NCI-H1417 (cell line): ENCODE measurements at regions not wholly inside any gene's neighbourhood (a gene's known extent, or its start where the extent isn't known, plus 50 kb on each side); places are given as distances from the start of the nearest gene placed in this dataset.
A peak's percentile ranks its signal among the peaks of the same experiment; 100 is the strongest.

ENCODE experiments used
- DNase-seq, 3 experiments: peaks; one replicate each; lab custom pipeline; 2025; lab: John Stamatoyannopoulos, UW

GRCh38 chrX:87727620-87728019 lies 210.0 kb downstream of the KLHL4 start:
- no peak for DNase-seq

GRCh38 chrX:87728024-87728423 lies 210.4 kb downstream of the KLHL4 start:
- DNase-seq, result no peak

- DNase-seq, result no peak
Measured at GRCh38 chrX:87728459-87728858, 210.9 kb downstream of the KLHL4 start.

GRCh38 chrX:87732133-87732532 lies 214.5 kb downstream of the KLHL4 start:
- no peak for DNase-seq

GRCh38 chrX:87736576-87736975 lies 219.0 kb downstream of the KLHL4 start:
- DNase-seq, result no peak

DNA sequence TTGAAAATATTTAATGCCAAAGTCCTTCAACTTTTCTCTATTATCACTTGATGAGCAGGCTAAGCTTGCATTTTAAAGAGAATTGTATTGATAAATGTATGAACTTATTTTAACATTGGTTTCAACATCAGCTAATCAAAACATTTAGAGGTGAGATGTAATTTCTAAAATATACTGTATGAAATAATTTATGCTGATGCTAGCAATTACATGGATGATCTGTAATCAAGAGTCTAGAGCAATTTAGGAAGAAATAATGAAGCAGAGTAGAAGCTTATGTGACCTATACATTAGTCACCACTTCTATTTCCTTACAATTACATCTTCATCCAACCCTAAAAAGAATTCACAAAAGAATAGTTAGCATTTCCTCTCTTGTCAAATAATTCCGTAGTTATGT lies 226.8 kb downstream of the KLHL4 start:
- no peak for DNase-seq

- DNase-seq, result no peak
Measured at GRCh38 chrX:87755493-87755892, 237.9 kb downstream of the KLHL4 start.

DNA sequence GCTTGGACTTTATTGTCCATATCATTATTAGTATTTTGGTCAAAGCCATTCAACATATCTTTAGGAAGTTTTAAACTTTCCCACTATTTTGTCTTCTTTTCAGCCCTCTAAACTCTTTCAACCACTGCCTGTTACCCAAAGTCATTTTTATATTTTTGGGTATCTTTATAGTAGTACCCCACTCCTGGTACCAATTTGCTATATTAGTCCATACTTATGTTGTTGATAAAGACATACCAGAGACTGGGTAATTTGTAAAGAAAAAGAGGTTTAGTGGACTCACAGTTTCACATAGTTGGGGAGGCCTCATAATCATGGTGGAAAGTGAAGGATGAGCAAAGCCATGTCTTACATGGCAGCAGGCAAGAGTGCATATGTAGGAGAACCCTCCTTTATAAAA lies 271.4 kb downstream of the KLHL4 start:
- DNase-seq, result no peak

GRCh38 chrX:87798039-87798438 lies 280.4 kb downstream of the KLHL4 start:
- no peak for DNase-seq

DNA sequence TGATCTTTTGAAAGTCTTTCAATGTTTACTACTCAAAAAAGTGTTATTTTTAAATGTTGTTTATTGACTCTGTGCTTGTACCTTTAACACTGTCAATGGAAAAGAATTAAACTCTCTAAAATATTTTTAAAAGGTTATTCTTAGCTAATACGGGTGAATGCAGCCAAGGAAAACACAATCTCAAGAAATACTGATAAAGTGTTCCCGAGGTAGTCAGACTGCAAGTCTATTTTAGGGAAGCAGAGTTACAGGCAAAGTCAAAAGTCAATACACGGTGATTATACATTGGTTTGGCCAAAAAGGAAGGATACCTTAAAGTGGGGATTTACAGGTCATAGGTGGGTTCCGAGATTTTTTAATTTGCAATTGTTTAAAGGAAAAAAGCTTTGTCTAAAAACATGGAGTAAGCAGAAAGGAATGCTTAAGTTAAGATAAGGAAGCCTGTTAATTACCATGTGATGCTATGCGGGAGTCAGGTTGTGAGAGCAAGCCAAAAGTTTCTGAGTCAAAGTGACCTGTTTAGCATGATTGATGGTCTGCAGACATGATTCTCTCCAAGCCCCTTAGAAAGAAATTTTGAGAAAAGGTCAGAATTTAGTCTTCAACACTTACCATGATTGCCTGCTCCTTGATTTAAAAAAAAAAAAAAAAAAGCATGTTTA lies 288.4 kb downstream of the KLHL4 start:
- no peak for DNase-seq

DNA sequence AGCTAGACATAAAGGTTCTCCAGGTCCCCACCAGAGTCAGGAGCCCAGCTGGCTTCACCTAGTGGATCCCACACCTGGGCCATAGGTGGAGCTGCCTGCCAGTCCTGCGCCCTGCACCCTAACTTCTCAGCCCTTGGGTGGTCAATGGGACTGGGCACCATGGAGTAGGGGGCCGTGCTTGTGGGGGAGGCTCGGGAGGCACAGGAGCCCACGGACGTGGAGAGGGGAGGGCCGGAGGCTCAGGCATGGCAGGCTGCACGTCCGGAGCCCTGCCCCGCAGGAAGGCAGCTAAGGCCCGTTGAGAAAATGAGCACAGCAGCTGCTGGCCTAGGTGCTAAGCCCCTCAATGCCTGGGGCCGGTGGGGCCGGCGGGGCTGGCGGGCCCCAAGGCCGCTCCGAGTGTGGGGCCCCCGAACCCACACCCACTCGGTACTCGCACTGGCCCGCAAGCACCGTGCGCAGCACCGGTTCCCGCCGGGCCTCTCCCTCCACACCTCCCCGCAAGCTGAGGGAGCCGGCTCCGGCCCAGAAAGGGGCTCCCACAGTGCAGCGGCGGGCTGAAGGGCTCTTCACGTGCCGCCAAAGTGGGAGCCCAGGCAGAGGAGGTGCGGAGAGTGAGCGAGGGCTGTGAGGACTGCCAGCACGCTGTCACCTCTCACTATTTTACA lies 291.1 kb downstream of the KLHL4 start:
- no peak for DNase-seq

DNA sequence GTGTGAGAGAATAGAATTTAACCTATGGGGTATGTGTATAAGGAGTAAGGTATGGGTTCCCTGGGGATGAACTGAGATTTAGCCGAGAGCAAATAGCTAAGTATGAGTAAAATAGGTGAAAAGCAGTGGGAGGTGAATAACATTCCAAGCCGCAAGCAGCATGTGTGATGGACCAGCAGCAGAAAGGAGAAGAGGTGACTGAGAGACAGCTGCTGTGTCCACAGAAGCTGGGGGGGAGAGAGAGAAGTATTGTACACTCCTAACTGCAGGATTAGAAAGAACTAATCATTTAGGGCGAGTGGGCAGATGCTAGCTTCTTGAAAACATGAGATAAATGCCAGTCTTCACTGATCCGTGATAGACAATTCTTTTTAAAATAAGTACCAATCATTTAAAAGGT lies 296.0 kb downstream of the KLHL4 start:
- DNase-seq, result no peak

- no peak for DNase-seq
Measured at GRCh38 chrX:87846956-87847355, 329.4 kb downstream of the KLHL4 start.

DNA sequence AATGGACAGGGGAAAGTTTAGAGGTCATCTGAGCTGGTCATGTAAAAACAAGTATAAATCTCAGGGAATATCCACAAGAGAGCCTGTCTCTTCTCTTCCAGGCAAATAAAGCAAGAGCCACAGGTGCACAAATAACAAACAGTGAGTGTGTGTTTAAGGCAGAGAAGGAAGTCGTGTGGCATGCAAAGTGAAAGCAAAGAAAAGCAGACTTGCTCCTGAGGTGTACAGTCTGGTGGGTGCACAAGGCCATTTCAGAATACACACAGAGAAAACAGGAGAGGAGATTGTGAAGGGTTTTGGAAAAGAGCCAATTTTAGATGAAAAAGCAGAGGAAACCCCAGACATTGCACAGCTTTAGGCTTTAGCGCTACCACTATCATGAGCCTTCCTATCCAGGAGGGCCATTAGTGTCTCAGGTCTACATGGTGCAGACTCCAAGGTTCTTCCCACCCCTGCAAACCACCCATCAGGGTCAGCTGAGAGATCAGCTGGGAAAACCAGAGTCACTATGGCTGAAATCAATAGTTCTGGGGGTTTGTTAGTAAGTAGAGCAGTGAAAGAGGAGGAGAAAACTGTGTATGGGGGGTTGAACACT lies 355.8 kb downstream of the KLHL4 start:
- DNase-seq, result no peak

GRCh38 chrX:87874043-87874442 lies 356.4 kb downstream of the KLHL4 start:
- no peak for DNase-seq

GRCh38 chrX:87878926-87879325 lies 361.3 kb downstream of the KLHL4 start:
- no peak for DNase-seq

DNA sequence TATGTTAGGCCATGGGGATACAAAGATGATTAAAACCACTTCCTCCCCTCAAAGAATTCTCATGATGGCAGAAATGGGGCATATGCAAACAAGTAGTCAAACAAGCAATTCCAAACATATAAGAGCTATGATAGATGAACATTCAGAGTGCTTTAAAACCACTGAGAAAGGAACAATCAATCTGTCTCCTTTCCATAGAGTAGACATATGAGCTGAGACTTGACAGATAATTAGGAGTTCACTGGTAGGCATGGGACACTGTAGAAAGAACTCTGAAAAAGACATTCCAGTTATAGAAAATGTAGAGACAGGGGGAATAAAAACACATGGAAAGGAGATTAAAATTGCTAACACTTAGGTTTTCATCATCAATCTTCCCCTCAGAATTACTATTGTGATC lies 372.8 kb downstream of the KLHL4 start:
- DNase-seq, result no peak

GRCh38 chrX:87895421-87895820 lies 377.8 kb downstream of the KLHL4 start:
- no peak for DNase-seq

DNA sequence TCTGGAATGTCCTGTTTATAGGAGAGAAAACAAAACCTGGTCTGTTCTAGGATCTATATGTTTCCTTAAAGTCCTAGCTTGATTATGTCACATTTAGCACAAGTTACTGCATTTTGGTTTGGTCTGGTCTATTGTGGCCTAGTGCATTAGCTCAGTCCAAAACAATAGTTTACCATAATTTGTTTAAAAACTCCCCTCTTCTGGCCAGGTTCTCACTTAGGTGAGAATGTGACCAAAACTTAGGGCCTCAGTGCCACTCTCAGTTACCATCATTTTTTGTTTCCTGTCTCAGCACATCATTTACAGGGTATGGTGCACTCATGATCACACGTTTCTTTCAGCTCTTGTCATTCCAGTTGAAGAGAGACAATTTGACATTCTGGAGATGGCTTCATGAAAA lies 378.5 kb downstream of the KLHL4 start:
- no peak for DNase-seq

- peak in 2 of 3 experiments; percentile 51 to 55 for DNase-seq
Measured at GRCh38 chrX:87900320-87900908, 382.8 kb downstream of the KLHL4 start.

DNA sequence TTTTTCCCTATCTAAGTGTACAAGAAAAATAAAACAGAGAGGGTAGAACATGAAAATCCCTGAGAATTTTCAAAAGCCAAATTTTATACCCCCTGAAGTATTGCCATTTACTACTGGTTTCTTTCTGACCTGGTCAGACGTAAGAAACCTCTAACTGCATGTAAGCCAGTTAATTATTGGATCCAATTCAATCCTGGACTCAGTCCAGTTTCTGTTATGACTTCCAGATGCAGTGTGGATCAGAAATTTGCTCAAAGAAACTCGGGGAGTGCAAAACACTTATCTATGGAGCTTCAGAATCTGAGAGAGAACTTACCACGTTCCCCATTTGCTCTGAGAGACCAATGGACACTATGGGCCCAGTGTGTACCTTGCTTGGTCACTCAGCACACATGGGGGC lies 383.5 kb downstream of the KLHL4 start:
- DNase-seq, result peak in 2 of 3 experiments; percentile 15 to 32

DNA sequence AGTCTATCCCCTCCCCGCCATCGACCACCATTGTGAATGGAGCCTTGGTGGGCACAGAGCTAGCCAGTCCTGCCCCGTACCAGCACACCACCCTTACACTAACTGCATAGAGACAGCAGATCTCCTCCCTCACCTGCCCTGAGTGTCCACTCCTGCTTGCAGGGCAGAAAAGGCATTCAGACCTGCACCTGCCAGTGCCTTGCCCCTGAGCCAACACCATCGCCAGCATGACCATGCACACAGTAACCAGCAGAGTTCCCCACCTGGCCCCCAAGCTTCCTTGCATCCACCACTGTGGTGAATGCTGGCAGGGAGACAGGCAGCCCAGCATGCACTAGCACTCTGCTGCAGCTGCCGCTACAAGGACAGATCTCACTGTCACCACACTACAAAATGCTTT lies 397.1 kb downstream of the KLHL4 start:
- no peak for DNase-seq

DNA sequence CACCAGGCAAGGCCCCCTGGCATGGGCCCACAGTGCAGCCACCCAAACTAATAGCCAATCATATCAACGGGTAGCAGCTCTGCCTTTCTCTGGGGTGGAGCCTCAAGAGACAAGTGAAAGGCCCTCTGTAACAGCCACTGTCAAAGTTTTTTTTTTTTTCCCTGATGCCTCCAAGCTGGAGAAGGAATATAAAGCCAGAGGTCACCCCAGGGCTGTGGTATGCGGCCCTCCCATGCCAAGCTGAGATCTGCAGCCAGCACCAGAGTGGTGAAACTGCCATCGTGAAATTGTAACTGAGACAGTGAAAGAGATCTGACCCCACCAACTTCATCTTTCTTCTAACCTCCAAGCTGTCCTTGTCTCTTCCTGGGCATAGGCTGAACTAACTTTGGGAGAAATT lies 407.0 kb downstream of the KLHL4 start:
- no peak for DNase-seq
